Colonic mucosa (tissue), 4 donors: ENCODE measurements at regions not wholly inside any gene's neighbourhood (a gene's known extent, or its start where the extent isn't known, plus 50 kb on each side); places are given as distances from the start of the nearest gene placed in this dataset.

Experiments used
- DNase-seq: peaks from one replicate; pipeline ENCODE4 v3.0.0-alpha.2; 2020
- H3K27ac ChIP-seq: fragments of 200-600 bp; one replicate; pipeline ENCODE4 v1.8.0; 2021
- H3K27me3 ChIP-seq: fragments of 200-600 bp; one replicate; pipeline ENCODE4 v1.8.0; 2021
- H3K36me3 ChIP-seq: fragments of 200-600 bp; one replicate; pipeline ENCODE4 v1.8.0; 2021
- H3K4me1 ChIP-seq: fragments of 200-600 bp; one replicate; pipeline ENCODE4 v1.8.0; 2021; ENCODE audit warnings: mild to moderate bottlenecking
- H3K4me3 ChIP-seq: fragments of 200-600 bp; one replicate; pipeline ENCODE4 v1.8.0; 2021
- H3K9ac ChIP-seq, 2 donors: one replicate each; pipeline ENCODE4 v1.7.0; 2013; ENCODE audit warnings: control low read depth in 2 of 2, low read depth in 2 of 2, low read length in 2 of 2
- H3K9me3 ChIP-seq: fragments of 200-600 bp; one replicate; pipeline ENCODE4 v1.8.0; 2021
- intact Hi-C: fragments of 100-400 bp; cut with DNase I; formaldehyde crosslinking; loops from one replicate; pipeline ENCODE4 v1.14.1; 2022
- TF ChIP-seq, protein P1 (sequence below): fragments of 200-600 bp; IDR thresholded peaks from one replicate; pipeline ENCODE4 v1.8.0; 2022; ENCODE audit warnings: antibody characterized with exemption, mild to moderate bottlenecking
- donor health status: healthy.
- donor health status: DM: no; HTN: no; CAD: no.
- donor health status: DM: no; HTN: no; CAD: no.

DNA sequence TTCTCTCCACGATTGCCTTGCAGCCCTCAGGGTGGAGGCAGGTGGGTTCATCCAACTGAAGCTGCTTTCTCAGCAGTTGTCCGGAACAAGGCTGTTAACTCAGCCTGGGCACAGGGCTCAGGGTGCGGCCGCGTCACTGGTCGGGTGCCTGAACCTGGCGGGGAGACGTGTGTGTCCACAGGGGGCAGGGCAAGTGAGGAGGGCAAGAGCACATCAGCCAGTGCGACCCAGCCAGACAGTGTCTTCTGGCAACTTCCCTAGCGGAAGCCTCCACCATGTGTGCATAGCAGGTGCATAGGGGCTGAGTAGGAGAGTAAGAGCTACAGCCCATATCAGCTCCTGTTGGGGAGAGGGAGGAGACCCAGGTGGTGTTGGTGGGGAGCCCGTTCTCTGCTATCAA, 150.4 kb upstream of the THRB start:
- no peak for DNase-seq
- H3K4me3 ChIP-seq: no peak overlapping the region
- no peaks in the 10 kb centered on the region for H3K4me1 ChIP-seq
- no peaks in the 10 kb centered on the region for H3K27me3 ChIP-seq
- no peak overlapping the region for H3K9ac ChIP-seq
- no peaks in the 10 kb centered on the region for H3K36me3 ChIP-seq
- no peaks in the 10 kb centered on the region for H3K9me3 ChIP-seq
- intact Hi-C loops: loop anchor here (10.0 kb wide), 1 partner anchor 380 kb away; no protein-coding TSS in a partner anchor
- TF ChIP-seq, protein P1, sequence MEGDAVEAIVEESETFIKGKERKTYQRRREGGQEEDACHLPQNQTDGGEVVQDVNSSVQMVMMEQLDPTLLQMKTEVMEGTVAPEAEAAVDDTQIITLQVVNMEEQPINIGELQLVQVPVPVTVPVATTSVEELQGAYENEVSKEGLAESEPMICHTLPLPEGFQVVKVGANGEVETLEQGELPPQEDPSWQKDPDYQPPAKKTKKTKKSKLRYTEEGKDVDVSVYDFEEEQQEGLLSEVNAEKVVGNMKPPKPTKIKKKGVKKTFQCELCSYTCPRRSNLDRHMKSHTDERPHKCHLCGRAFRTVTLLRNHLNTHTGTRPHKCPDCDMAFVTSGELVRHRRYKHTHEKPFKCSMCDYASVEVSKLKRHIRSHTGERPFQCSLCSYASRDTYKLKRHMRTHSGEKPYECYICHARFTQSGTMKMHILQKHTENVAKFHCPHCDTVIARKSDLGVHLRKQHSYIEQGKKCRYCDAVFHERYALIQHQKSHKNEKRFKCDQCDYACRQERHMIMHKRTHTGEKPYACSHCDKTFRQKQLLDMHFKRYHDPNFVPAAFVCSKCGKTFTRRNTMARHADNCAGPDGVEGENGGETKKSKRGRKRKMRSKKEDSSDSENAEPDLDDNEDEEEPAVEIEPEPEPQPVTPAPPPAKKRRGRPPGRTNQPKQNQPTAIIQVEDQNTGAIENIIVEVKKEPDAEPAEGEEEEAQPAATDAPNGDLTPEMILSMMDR: no peak
- no peak overlapping the region for H3K27ac ChIP-seq

GRCh38 chr3:24646790-24647189, 152.1 kb upstream of the THRB start:
- no peak overlapping the region for H3K4me3 ChIP-seq
- H3K27me3 ChIP-seq: no peaks in the 10 kb centered on the region
- no peaks in the 10 kb centered on the region for H3K36me3 ChIP-seq
- intact Hi-C loops: loop anchor here (10.0 kb wide), 1 partner anchor 382 kb away; no protein-coding TSS in a partner anchor
- no peak overlapping the region for H3K27ac ChIP-seq
- H3K9ac ChIP-seq: no peak overlapping the region
- TF ChIP-seq, protein P1: no peak
- DNase-seq: no peak
- H3K4me1 ChIP-seq: no peaks in the 10 kb centered on the region
- H3K9me3 ChIP-seq: no peaks in the 10 kb centered on the region

DNA sequence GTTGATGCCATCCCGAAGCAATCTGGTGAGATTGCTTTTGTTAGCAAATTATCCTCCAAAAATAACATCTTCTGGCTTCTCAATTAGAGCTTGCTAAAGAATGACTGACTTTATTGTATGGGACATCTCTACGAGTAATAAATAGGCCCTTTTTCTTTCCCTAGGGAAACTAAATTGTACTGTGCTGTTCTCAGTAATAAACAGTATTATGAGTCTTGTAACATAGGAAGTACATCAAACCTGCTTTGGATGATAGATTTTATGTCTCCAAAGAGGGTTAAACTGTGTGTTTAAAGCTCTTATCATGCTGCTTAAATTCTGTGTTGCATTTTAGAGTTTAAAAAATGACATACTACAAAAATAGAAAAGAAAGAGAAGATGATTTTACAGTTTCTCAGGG, 153.4 kb upstream of the THRB start:
- Histone ChIP-seq H3K27me3 (no peaks in the 10 kb centered on the region), H3K4me3 (no peak overlapping the region), H3K9me3 (no peaks in the 10 kb centered on the region), H3K9ac (no peak overlapping the region), H3K4me1 (no peaks in the 10 kb centered on the region), H3K27ac (no peak overlapping the region), H3K36me3 (no peaks in the 10 kb centered on the region)
- intact Hi-C loops: loop anchor here (10.0 kb wide), 1 partner anchor 383 kb away; no protein-coding TSS in a partner anchor
- TF ChIP-seq, protein P1: no peak
- DNase-seq: no peak

- no peaks in the 10 kb centered on the region for H3K9me3 ChIP-seq
- no peaks in the 10 kb centered on the region for H3K36me3 ChIP-seq
- no peak overlapping the region for H3K9ac ChIP-seq
- no peak for DNase-seq
- TF ChIP-seq, protein P1: no peak
- H3K27me3 ChIP-seq: no peaks in the 10 kb centered on the region
- no peak overlapping the region for H3K4me3 ChIP-seq
- intact Hi-C loops: no loop called here
- H3K27ac ChIP-seq: no peak overlapping the region
- H3K4me1 ChIP-seq: no peaks in the 10 kb centered on the region
Observed at GRCh38 chr3:24650839-24651238, 156.2 kb upstream of the THRB start.

GRCh38 chr3:24657870-24658510, 163.3 kb upstream of the THRB start:
- intact Hi-C loops: no loop called here
- TF ChIP-seq, protein P1: no peak
- Histone ChIP-seq H3K9me3 (no peaks in the 10 kb centered on the region), H3K4me3 (no peak overlapping the region), H3K27me3 (no peaks in the 10 kb centered on the region), H3K27ac (no peak overlapping the region), H3K4me1 (no peaks in the 10 kb centered on the region), H3K9ac (no peak overlapping the region), H3K36me3 (no peaks in the 10 kb centered on the region)
- no peak for DNase-seq
